ENCODE measurements at regions not wholly inside any gene's neighbourhood (a gene's known extent, or its start where the extent isn't known, plus 50 kb on each side); places are given as distances from the start of the nearest gene placed in this dataset.

DNA sequence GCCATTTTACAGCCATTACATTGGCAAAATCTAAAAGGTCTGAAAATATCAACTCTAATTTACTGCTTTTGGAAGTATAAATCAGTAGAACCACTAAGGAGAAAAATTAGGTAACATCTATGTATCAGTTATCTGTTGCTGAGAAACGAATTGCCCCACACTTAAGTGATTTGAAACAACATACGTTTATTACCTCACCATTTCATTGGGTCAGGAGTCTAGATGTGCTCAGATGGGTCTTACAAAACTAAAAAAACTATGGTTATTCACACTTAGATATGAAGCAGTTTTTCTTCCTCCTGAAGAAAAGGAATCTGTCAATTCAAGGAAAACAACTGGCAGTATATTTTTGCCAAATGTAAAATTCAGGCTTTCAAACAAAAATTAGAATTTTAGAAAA is 80.1 kb upstream of the APBB1IP start:
- TF ChIP-seq, protein P1, sequence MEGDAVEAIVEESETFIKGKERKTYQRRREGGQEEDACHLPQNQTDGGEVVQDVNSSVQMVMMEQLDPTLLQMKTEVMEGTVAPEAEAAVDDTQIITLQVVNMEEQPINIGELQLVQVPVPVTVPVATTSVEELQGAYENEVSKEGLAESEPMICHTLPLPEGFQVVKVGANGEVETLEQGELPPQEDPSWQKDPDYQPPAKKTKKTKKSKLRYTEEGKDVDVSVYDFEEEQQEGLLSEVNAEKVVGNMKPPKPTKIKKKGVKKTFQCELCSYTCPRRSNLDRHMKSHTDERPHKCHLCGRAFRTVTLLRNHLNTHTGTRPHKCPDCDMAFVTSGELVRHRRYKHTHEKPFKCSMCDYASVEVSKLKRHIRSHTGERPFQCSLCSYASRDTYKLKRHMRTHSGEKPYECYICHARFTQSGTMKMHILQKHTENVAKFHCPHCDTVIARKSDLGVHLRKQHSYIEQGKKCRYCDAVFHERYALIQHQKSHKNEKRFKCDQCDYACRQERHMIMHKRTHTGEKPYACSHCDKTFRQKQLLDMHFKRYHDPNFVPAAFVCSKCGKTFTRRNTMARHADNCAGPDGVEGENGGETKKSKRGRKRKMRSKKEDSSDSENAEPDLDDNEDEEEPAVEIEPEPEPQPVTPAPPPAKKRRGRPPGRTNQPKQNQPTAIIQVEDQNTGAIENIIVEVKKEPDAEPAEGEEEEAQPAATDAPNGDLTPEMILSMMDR (IDR thresholded peaks at IDR 0.05), result no peak
- TF ChIP-seq EP300 (IDR thresholded peaks at IDR 0.05) (no peak), POLR2AphosphoS5 (IDR thresholded peaks at IDR 0.05) (no peak), POLR2A (IDR thresholded peaks at IDR 0.05) (no peak)

Data from stomach (tissue), 4 donors.